GM18507 (cell line): ENCODE measurements at regions not wholly inside any gene's neighbourhood (a gene's known extent, or its start where the extent isn't known, plus 50 kb on each side); places are given as distances from the start of the nearest gene placed in this dataset.

ENCODE experiments used
- DNase-seq: peaks from one replicate; pipeline ENCODE4 v3.0.0; 2011; ENCODE audit warnings: low read depth; ENCODE audit not compliant: insufficient read length; ENCODE audit errors: extremely low spot score
- FAIRE-seq: peaks from 2 replicates; lab custom pipeline; 2011; peaks lifted over from hg19 to GRCh38; lab: Jason Lieb, UNC

GRCh38 chr11:19499999-19500398 is 212.6 kb upstream of the NAV2 start:
- DNase-seq (no peak), FAIRE-seq (no peak)

- FAIRE-seq (no peak), DNase-seq (no peak)
Measured at GRCh38 chr11:19499026-19499669, 213.5 kb upstream of the NAV2 start.

DNA sequence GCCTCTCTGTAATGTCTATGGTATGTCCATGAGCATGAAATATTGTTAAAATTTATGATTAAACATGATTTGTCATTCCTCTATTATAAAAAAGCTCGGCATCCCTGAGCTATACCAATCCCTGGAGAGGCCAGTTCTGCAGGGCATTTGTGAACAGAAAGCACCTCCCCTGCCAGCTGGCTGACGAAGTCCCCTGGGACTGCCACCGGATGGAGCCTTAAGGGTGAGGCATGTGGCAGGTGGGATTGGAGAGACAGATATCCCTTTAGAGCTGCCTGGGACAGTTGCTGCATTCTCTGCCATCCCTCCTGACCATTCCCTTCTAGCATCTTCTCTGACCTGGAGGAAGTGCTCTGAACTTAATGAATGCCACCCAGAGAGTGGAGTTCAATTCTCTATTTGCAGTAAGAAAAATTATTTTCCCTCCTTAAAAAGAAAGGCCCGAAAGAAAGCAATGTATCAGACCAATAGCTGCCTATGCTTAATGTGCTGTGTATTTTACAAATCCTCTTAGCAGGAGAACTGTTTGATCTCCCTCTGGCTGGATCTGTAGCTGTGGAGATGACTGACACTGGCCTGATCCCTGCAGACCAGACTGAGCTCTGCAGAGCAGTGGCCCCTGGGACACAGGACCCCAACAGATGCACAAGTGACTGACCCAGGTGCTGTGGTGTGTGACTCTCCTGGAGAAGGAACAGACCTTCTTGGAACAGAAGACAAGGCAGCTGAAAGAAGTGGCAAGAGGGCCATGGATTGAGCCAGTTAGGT is 219.0 kb upstream of the NAV2 start:
- no peak for FAIRE-seq
- no peak for DNase-seq

- no peak for FAIRE-seq
- no peak for DNase-seq
Measured at GRCh38 chr11:19482319-19483100, 230.1 kb upstream of the NAV2 start.

GRCh38 chr11:19480540-19480939 is 232.1 kb upstream of the NAV2 start:
- DNase-seq (no peak), FAIRE-seq (no peak)

DNA sequence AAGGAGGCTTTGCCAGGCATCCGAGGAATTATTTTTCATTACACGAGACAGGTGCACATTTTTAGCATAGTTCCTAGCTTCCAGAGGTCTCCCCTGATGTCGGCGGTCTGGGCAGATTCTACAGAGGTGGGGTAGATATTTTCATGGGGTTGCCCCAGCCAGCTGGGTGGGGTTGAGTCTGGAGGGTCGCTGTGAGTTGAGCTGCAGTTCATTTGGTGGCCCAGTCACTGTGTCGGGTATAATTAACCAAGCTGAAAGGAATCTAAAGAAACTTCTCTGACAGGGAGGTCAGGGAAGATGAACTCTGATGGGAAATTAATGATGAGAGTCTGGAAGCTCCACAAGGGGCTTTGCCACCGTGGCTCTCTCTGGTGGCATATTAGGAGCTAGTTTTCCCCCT is 233.7 kb upstream of the NAV2 start:
- DNase-seq, result no peak
- FAIRE-seq, result no peak

DNA sequence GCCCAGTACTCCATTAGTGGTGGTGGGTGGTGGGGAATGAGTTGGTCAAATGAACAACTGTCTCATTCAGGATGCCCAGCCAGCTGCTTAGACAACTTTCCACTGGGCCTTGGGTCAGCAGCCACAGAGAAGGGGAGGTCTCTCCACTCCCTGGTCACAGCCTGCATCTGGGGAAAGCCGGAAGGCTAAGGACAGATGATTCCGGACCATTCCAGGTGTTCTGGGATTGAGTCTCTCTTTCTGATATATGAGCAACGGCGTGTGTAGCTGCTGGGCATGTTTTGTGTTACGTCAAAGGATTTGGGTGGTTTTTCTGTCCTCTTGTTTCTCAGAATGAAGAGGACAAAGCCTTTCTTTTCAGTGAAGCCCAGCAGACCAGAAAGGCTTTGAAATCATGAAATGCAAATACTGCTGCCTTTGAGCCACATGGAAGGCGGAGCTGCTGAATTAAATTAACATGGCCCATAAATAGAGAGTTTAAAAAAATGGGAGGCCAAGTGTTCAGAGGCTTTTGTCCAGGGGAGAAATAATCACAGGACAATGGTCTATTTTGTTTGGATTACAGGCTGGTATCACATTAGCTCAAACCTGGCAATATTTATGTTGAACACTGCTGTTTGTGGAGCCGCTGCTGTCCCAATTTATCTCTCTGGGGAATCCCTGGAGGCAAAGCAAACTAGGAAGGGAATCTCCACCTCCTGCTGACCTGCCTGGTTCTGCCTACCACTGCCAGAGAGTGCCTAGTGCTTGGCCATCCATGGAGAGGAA is 234.4 kb upstream of the E2F8 start:
- FAIRE-seq, result peak; percentile 73

GRCh38 chr11:19474211-19474610 is 233.5 kb upstream of the E2F8 start:
- no peak for DNase-seq
- no peak for FAIRE-seq

More for the DNA sequence above, 234.4 kb upstream of the E2F8 start:
- DNase-seq, result no peak

DNA sequence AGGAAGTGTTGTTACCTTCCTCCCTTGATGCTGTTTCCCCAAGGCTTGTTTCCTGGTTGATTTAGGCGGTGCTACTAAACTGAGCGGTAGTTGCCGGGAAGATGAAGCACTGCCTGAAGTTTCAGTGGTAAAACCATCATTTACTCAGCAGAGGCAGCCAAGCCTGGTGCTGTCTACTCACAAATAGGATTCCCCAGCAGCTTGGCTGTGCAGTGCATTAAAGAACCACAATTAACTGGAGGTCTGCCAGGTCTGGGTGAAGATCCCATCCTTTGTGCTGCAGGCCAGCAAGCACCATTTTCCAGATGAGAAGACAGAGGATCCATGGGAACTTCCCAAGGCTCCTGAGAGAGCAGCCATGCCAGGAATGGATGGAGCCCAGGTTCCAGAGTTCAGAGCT is 231.9 kb upstream of the E2F8 start:
- FAIRE-seq (no peak), DNase-seq (no peak)

GRCh38 chr11:19467904-19468303 is 227.2 kb upstream of the E2F8 start:
- no peak for DNase-seq
- no peak for FAIRE-seq

- DNase-seq (no peak), FAIRE-seq (no peak)
Measured at GRCh38 chr11:19466314-19466713, 225.6 kb upstream of the E2F8 start.

GRCh38 chr11:19463976-19464375 is 223.2 kb upstream of the E2F8 start:
- no peak for FAIRE-seq

DNA sequence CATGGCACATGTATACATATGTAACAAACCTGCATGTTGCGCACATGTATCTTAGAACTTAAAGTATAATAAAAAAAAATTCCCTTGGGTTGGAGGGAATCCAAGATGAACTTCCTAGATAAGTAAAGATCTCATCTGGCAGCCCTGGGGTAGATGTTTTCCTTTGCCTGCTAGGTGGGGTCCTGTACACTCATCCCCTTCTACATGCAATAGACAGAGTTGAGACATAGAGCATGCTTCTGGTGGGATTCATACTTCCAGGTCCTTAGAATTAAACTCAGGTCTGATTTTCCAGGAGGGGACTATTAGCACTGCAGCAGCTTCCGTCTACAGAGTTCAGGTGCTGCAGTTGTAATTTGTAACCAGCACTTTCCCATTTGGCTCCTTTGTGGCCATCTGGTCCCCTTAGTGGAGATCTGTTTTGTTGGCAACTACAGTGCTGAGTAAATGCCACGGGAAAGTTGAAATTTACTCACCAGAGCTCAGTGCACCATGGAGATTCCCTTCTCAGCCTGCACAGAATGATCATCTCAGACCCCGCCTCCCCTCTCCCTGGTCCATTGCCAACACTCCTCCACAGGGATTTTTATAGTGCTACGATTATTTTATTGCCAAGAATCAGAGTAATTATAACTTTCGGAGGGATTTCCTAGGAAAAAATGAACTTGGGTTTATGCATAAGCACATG is 220.1 kb upstream of the E2F8 start:
- FAIRE-seq, result no peak
- DNase-seq, result no peak

More at GRCh38 chr11:19463976-19464375, 223.2 kb upstream of the E2F8 start:
- no peak for DNase-seq

GRCh38 chr11:19459240-19459639 is 218.5 kb upstream of the E2F8 start:
- DNase-seq (no peak), FAIRE-seq (no peak)

DNA sequence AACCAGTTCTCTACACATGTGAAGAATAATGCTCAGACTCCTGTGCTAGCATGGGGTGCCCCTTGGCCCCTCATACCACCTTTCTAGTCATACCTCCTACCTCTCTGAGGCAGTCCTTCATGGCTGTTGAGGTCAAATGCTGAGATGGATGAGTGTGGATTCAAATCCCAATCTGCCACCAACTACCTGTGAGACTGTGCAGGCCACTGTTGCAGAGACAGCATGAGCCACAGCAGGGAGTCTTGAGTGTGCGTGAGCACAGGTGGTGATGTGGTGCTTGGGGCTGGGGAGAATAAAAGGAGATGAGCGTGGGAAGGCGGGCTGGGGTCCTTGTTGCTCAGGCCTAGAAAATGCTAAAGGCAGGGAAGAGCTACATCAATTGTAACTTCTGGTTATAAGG is 218.0 kb upstream of the E2F8 start:
- DNase-seq (no peak), FAIRE-seq (no peak)

DNA sequence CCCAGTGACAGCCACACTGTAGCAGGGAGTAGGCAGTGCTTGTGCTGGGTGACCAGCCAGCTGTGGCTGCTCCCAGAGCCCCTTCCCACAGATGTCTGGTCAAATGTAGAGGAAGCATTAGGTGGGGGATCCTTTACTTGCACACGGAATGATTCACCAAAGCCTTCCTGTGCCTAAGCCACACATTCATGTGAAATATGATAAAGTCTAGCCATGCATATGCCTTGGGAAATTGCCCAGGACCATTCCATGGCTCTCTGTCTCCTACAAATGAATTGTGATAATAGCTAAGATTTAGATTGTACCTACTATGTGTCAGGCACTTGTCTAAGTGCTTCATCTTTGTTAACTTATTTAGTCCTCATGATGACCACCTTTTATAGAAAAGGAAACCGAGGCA is 217.5 kb upstream of the E2F8 start:
- FAIRE-seq (no peak), DNase-seq (no peak)

DNA sequence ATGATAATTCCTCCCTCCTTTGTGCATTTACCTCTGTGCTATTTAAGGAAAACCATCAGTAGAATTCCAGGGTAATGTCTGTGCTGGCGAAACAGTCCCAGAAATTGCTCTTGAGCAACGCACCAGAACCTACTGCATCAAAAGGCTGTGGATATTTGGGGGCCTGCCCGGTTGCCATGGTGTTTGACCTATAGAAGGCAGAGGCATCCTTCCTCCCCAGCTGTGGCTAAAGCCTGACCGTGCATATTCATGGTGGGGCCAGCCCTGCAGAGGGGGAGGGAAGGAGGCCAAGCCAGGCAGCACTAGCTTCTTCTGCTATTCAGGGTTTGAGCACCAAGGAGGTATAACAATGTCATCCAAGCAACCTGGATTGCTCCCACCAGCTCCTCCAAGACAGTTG is 215.0 kb upstream of the E2F8 start:
- DNase-seq (no peak), FAIRE-seq (no peak)

GRCh38 chr11:19453651-19454257 is 213.0 kb upstream of the E2F8 start:
- FAIRE-seq (no peak), DNase-seq (no peak)

- no peak for FAIRE-seq
- no peak for DNase-seq
Measured at GRCh38 chr11:19451609-19452008, 210.9 kb upstream of the E2F8 start.
